ENCODE measurements at regions not wholly inside any gene's neighbourhood (a gene's known extent, or its start where the extent isn't known, plus 50 kb on each side); places are given as distances from the start of the nearest gene placed in this dataset.

GRCh38 chr18:42417189-42417588 is 462.2 kb downstream of the PIK3C3 start:
- TF ChIP-seq EZH2 (IDR thresholded peaks at IDR 0.05) (no peak), POLR2AphosphoS5 (IDR thresholded peaks at IDR 0.05; ENCODE audit: borderline replicate concordance, low read depth, low read length) (no peak)

Measured in SK-N-MC (cell line).